ENCODE measurements at regions not wholly inside any gene's neighbourhood (a gene's known extent, or its start where the extent isn't known, plus 50 kb on each side); places are given as distances from the start of the nearest gene placed in this dataset.

- DNase-seq (ENCODE audit: low read depth in 2 of 2): peak; percentile 63
Observed at GRCh38 chr4:74682567-74683359, 111.6 kb downstream of the BTC start.

- DNase-seq (ENCODE audit: low read depth in 2 of 2): no peak
Observed at GRCh38 chr4:74692972-74693371, 101.4 kb downstream of the BTC start.

Measured in fibroblast of skin of left quadriceps (primary cell).